Glutamatergic neuron (in vitro differentiated cells): ENCODE measurements at regions not wholly inside any gene's neighbourhood (a gene's known extent, or its start where the extent isn't known, plus 50 kb on each side); places are given as distances from the start of the nearest gene placed in this dataset.

Source experiments
- DNase-seq: peaks from one replicate; pipeline ENCODE4 v3.0.0; 2022
- H3K27ac Mint-ChIP-seq: one replicate; pipeline ENCODE4 v1.8.0; 2020; ENCODE audit warnings: mild to moderate bottlenecking, mixed read lengths, inconsistent platforms; ENCODE audit not compliant: unreplicated experiment
- H3K27me3 Mint-ChIP-seq: one replicate; pipeline ENCODE4 v1.8.0; 2020; ENCODE audit warnings: mild to moderate bottlenecking, moderate library complexity, mixed read lengths, inconsistent platforms; ENCODE audit not compliant: unreplicated experiment
- H3K36me3 Mint-ChIP-seq: one replicate; pipeline ENCODE4 v1.8.0; 2020; ENCODE audit warnings: mild to moderate bottlenecking, mixed read lengths, inconsistent platforms; ENCODE audit not compliant: unreplicated experiment
- H3K4me1 Mint-ChIP-seq: one replicate; pipeline ENCODE4 v1.8.0; 2020; ENCODE audit warnings: mild to moderate bottlenecking, low read depth, mixed read lengths, inconsistent platforms; ENCODE audit not compliant: unreplicated experiment
- H3K4me3 Mint-ChIP-seq: one replicate; pipeline ENCODE4 v1.8.0; 2020; ENCODE audit warnings: mild to moderate bottlenecking, mixed read lengths, inconsistent platforms; ENCODE audit not compliant: unreplicated experiment
- H3K9me3 Mint-ChIP-seq: one replicate; pipeline ENCODE4 v1.8.0; 2020; ENCODE audit warnings: mild to moderate bottlenecking, moderate library complexity, mixed read lengths, inconsistent platforms; ENCODE audit not compliant: unreplicated experiment
- TF ChIP-seq, protein P1 (sequence below): fragments of 200-600 bp; sonication (generic); IDR thresholded peaks from one replicate; pipeline ENCODE4 v1.5.0; 2021; ENCODE audit not compliant: partially characterized antibody, unreplicated experiment

GRCh38 chr9:20082406-20082805 lies 293.6 kb upstream of the SLC24A2 start:
- no peak overlapping the region for H3K4me3 Mint-ChIP-seq

GRCh38 chr9:20078246-20078645 lies 289.4 kb upstream of the SLC24A2 start:
- Mint-ChIP-seq H3K36me3 (no peaks in the 10 kb centered on the region), H3K4me1 (no peaks in the 10 kb centered on the region), H3K9me3 (no peaks in the 10 kb centered on the region), H3K27me3 (no peaks in the 10 kb centered on the region), H3K27ac (no peak overlapping the region), H3K4me3 (no peak overlapping the region)
- TF ChIP-seq, protein P1, sequence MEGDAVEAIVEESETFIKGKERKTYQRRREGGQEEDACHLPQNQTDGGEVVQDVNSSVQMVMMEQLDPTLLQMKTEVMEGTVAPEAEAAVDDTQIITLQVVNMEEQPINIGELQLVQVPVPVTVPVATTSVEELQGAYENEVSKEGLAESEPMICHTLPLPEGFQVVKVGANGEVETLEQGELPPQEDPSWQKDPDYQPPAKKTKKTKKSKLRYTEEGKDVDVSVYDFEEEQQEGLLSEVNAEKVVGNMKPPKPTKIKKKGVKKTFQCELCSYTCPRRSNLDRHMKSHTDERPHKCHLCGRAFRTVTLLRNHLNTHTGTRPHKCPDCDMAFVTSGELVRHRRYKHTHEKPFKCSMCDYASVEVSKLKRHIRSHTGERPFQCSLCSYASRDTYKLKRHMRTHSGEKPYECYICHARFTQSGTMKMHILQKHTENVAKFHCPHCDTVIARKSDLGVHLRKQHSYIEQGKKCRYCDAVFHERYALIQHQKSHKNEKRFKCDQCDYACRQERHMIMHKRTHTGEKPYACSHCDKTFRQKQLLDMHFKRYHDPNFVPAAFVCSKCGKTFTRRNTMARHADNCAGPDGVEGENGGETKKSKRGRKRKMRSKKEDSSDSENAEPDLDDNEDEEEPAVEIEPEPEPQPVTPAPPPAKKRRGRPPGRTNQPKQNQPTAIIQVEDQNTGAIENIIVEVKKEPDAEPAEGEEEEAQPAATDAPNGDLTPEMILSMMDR: no peak
- DNase-seq: no peak

More at GRCh38 chr9:20082406-20082805, 293.6 kb upstream of the SLC24A2 start:
- H3K27ac Mint-ChIP-seq: no peak overlapping the region
- DNase-seq: no peak
- no peaks in the 10 kb centered on the region for H3K36me3 Mint-ChIP-seq
- no peaks in the 10 kb centered on the region for H3K27me3 Mint-ChIP-seq
- TF ChIP-seq, protein P1: no peak
- H3K9me3 Mint-ChIP-seq: no peaks in the 10 kb centered on the region
- no peaks in the 10 kb centered on the region for H3K4me1 Mint-ChIP-seq

DNA sequence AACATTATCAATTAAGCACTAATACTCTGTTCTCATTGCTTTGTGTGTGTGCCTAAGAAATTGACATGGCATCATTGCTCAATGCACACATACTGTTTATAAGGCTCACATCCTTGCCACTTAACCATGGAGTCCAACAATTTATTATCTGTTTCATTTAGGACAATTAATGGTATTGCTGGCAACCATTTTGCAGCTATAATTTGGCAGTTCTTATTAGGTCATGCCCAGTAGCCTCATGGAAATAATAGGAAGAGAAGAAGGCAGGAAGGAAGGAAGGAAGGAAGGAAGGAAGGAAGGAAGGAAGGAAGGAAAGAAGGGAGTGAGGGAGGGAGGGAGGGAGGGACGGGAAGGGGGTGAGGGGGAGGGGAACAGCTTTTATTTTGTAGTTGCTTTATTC lies 285.5 kb upstream of the SLC24A2 start:
- H3K4me1 Mint-ChIP-seq: no peaks in the 10 kb centered on the region

GRCh38 chr9:20070336-20070735 lies 281.5 kb upstream of the SLC24A2 start:
- TF ChIP-seq, protein P1: no peak
- Mint-ChIP-seq H3K9me3 (no peaks in the 10 kb centered on the region), H3K27ac (no peak overlapping the region), H3K4me3 (no peak overlapping the region), H3K36me3 (no peaks in the 10 kb centered on the region), H3K27me3 (no peaks in the 10 kb centered on the region), H3K4me1 (peaks cover 13% of the 10 kb centered on the region)
- DNase-seq: no peak

More for the DNA sequence above, 285.5 kb upstream of the SLC24A2 start:
- TF ChIP-seq, protein P1: no peak
- Mint-ChIP-seq H3K27ac (no peak overlapping the region), H3K36me3 (no peaks in the 10 kb centered on the region), H3K4me3 (no peak overlapping the region), H3K9me3 (no peaks in the 10 kb centered on the region), H3K27me3 (no peaks in the 10 kb centered on the region)
- no peak for DNase-seq

DNA sequence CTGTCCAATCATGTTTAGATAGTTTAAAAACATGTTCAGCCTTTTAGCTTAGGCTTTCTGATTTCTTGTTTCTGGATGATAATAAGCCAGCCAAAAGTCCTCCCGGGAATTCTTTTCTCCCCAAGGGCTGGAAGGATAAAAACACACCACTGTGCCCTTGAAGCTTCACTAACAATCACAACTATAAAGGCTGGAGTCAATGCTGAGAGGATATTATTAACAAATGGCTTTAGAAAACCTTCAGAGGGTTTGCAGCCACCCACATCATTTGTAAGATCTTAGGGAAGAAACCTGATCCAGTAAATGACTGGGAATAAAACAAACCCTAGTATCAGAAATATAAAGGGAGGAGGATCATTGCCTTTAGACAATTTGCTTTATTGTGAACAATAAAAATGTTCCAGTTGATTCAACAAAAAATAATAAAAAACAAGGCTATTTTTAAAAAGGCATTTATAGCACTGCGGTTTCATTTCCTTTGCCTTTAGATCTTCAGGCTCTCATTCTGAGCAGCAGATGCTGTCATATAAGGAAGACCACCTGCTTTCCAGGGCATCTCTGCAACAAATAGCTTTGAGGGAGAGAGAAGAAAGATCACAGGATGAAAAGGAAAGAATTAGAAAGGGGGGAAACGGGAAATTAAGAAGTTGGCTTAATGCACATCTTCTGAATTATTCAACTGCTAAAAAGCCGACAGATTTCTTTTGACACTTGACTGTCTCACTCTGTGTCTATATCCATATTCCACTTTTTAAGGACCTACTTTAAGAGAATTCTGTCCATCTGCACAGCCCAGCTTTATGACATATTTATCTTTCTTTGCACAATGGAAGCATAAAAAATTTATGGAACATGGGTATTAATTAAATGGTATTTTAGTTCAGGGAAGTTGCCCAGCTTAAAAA lies 277.2 kb upstream of the SLC24A2 start:
- TF ChIP-seq, protein P1: no peak
- Mint-ChIP-seq H3K36me3 (no peaks in the 10 kb centered on the region), H3K9me3 (no peaks in the 10 kb centered on the region), H3K4me1 (peaks cover 21% of the 10 kb centered on the region), H3K27ac (peak overlapping the region; percentile 65), H3K4me3 (peak overlapping the region; percentile 17), H3K27me3 (no peaks in the 10 kb centered on the region)
- no peak for DNase-seq
